ENCODE measurements at regions not wholly inside any gene's neighbourhood (a gene's known extent, or its start where the extent isn't known, plus 50 kb on each side); places are given as distances from the start of the nearest gene placed in this dataset.

DNA sequence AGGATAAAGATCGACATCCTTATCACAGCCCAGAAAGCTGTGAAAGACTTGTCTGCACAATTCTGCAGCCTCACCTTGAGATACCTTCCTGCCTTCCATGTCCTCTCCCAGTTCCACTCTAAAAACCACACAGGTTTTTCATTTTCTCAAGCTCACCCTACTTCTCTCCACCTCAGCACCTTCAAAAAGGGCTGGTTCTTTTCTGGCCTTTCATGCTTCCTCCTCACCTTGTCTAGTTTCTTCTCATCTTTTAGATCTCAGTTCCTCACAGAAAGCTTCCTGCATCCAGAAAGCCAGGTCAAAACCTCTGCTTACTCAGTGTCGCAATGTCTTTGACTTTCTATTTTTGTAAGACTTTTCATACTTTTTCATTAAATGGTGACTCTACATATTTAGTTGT, 140.2 kb upstream of the STT3B start:
- no peak for TF ChIP-seq GATA2 (IDR thresholded peaks at IDR 0.05; ENCODE audit: low read depth, low read length)
- TF ChIP-seq GATA3 (IDR thresholded peaks at IDR 0.05; ENCODE audit: low read depth, low read length), result no peak

Measured in SH-SY5Y (cell line).